Liver (tissue), 8 donors: ENCODE measurements at regions not wholly inside any gene's neighbourhood (a gene's known extent, or its start where the extent isn't known, plus 50 kb on each side); places are given as distances from the start of the nearest gene placed in this dataset.
"Not testable (repeated sequence)": the region's sequence is repeated elsewhere in the genome, so short reads cannot be mapped to it uniquely, and the experiment has no call there.

Experiments
- DNase-seq: peaks from one replicate; pipeline ENCODE4 v3.0.0-alpha.2; 2017; ENCODE audit warnings: low spot score
- H3K27ac ChIP-seq, 2 donors: one replicate each; pipeline ENCODE4 v1.7.0; 2013; ENCODE audit warnings: inconsistent platforms in 2 of 2, low read length in 2 of 2, control low read depth in 1 of 2, low read depth in 1 of 2, mild to moderate bottlenecking in 1 of 2
- H3K27me3 ChIP-seq, 4 donors: one replicate each; pipeline versions ENCODE4 v1.6.1 to v1.7.0; 2013; ENCODE audit warnings: low read length in 3 of 4, inconsistent platforms in 1 of 4, mild to moderate bottlenecking in 1 of 4, moderate library complexity in 1 of 4; ENCODE audit not compliant: control insufficient read depth in 4 of 4, insufficient read depth in 4 of 4
- H3K36me3 ChIP-seq, 4 donors: one replicate each; pipeline versions ENCODE4 v1.6.1 to v1.7.0; 2013; ENCODE audit warnings: low read length in 3 of 4, mild to moderate bottlenecking in 3 of 4, low read depth in 1 of 4, moderate library complexity in 1 of 4; ENCODE audit not compliant: control insufficient read depth in 4 of 4, insufficient read depth in 3 of 4
- H3K4me1 ChIP-seq, 4 donors: one replicate each; pipeline versions ENCODE4 v1.6.1 to v1.7.0; 2013; ENCODE audit warnings: low read length in 3 of 4, mild to moderate bottlenecking in 3 of 4, moderate library complexity in 1 of 4; ENCODE audit not compliant: control insufficient read depth in 4 of 4, insufficient read depth in 4 of 4
- H3K4me3 ChIP-seq, 3 donors: one replicate each; pipeline versions ENCODE4 v1.6.1 to v1.7.0; 2013; ENCODE audit warnings: low read length in 3 of 3, control low read depth in 1 of 3, low read depth in 1 of 3, mild to moderate bottlenecking in 1 of 3
- H3K9ac ChIP-seq, 2 donors: one replicate each; pipeline ENCODE4 v1.7.0; 2013; ENCODE audit warnings: low read length in 2 of 2, mild to moderate bottlenecking in 2 of 2, moderate library complexity in 2 of 2, control low read depth in 1 of 2, low read depth in 1 of 2
- H3K9me3 ChIP-seq, 4 donors: one replicate each; pipeline versions ENCODE4 v1.6.1 to v1.7.0; 2013; ENCODE audit warnings: low read length in 3 of 4; ENCODE audit not compliant: control insufficient read depth in 4 of 4
- ATF3 ChIP-seq: IDR thresholded peaks from 2 replicates; pipeline ENCODE4 v1.6.1; 2016; ENCODE audit warnings: antibody characterized with exemption
- EGR1 ChIP-seq, 2 donors: IDR thresholded peaks; 2 replicates each; pipeline ENCODE4 v1.6.1; 2016 to 2018; ENCODE audit warnings: antibody characterized with exemption in 2 of 2, low read depth in 2 of 2
- FOXA1 ChIP-seq: IDR thresholded peaks from 2 replicates; pipeline ENCODE4 v1.6.1; 2016; ENCODE audit warnings: antibody characterized with exemption
- FOXA2 ChIP-seq: IDR thresholded peaks from 2 replicates; pipeline ENCODE4 v1.6.1; 2016; ENCODE audit warnings: antibody characterized with exemption
- GABPA ChIP-seq, 2 donors: IDR thresholded peaks in 1 of 2; conservative IDR thresholded peaks in 1 of 2; 2 replicates each; pipeline ENCODE4 v1.6.1; 2016; ENCODE audit warnings: antibody characterized with exemption in 2 of 2, mild to moderate bottlenecking in 1 of 2, moderate library complexity in 1 of 2
- HNF4A ChIP-seq, 2 donors: conservative IDR thresholded peaks; 2 replicates each; pipeline ENCODE4 v1.6.1; 2016; ENCODE audit warnings: antibody characterized with exemption in 2 of 2, mild to moderate bottlenecking in 2 of 2
- HNF4G ChIP-seq: IDR thresholded peaks from 2 replicates; pipeline ENCODE4 v1.6.1; 2016; ENCODE audit warnings: antibody characterized with exemption
- MAX ChIP-seq: IDR thresholded peaks from 2 replicates; pipeline ENCODE4 v1.6.1; 2016; ENCODE audit warnings: antibody characterized with exemption
- NR2F2 ChIP-seq: IDR thresholded peaks from 2 replicates; pipeline ENCODE4 v1.6.1; 2016; ENCODE audit warnings: antibody characterized with exemption
- RAD21 ChIP-seq, 2 donors: IDR thresholded peaks; 2 replicates each; pipeline ENCODE4 v1.6.1; 2016; ENCODE audit warnings: antibody characterized with exemption in 2 of 2, mild to moderate bottlenecking in 2 of 2
- REST ChIP-seq: IDR thresholded peaks from 2 replicates; pipeline ENCODE4 v1.6.1; 2016; ENCODE audit warnings: antibody characterized with exemption, mild to moderate bottlenecking
- RXRA ChIP-seq, 2 donors: IDR thresholded peaks; 2 replicates each; pipeline ENCODE4 v1.6.1; 2017 to 2018; ENCODE audit warnings: antibody characterized with exemption in 2 of 2, mild to moderate bottlenecking in 1 of 2
- SP1 ChIP-seq: IDR thresholded peaks from 2 replicates; pipeline ENCODE4 v1.6.1; 2018; ENCODE audit warnings: antibody characterized with exemption, mild to moderate bottlenecking
- TAF1 ChIP-seq: conservative IDR thresholded peaks from 2 replicates; pipeline ENCODE4 v1.6.1; 2016; ENCODE audit warnings: antibody characterized with exemption, mild to moderate bottlenecking
- YY1 ChIP-seq: IDR thresholded peaks from 2 replicates; pipeline ENCODE4 v1.6.1; 2016; ENCODE audit warnings: antibody characterized with exemption, mild to moderate bottlenecking
- ZBTB33 ChIP-seq: IDR thresholded peaks from 2 replicates; pipeline ENCODE4 v1.6.1; 2016; ENCODE audit warnings: antibody characterized with exemption
- WGBS: extraction: QIAGEN DNeasy Blood & Tissue Kit; methylation state at CpG from one replicate; pipeline ENCODE4 v1.1.7; 2013; 5-methylcytosine and 5-hydroxymethylcytosine counted together
- TF ChIP-seq, protein P1 (sequence below): fragments of 150-350 bp; IDR thresholded peaks from 2 replicates; pipeline ENCODE4 v1.5.1; 2017; ENCODE audit warnings: improper control_type of control experiment, low read depth, low read length; ENCODE audit not compliant: missing input control
- donor health status: healthy.
- donor health status: healthy.
- donor health status: healthy.
- donor health status: healthy.
- donor health status: healthy.

DNA sequence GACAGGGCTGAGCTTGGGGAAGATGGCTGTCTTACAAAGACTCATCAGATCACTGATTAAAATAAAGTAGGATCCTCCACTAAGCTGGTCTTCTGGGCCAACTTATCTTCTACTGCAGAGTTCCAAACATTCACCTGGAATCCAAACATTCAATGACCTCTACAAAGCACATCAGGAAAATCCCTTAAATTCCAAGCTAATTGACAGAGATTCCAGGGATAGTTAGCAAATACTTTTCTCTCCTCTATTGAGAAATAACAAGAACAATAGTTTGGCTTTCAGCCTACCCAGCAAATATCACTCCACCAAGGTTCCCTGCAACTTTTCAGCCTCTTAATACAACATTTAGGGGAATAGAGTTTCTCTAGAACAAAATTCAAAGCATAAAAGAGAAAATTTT, 140.6 kb upstream of the LIFR start:
- H3K4me3 ChIP-seq = no peak overlapping the region
- H3K4me1 ChIP-seq = no peaks in the 10 kb centered on the region
- no peak for DNase-seq
- H3K27ac ChIP-seq = no peak overlapping the region
- TF ChIP-seq SP1 (no peak), HNF4G (no peak), TAF1 (no peak), ZBTB33 (no peak), FOXA1 (no peak), EGR1 (IDR thresholded peaks at IDR 0.05; ENCODE audit: low read depth in 2 of 2) (no peak), RAD21 (IDR thresholded peaks at IDR 0.05) (no peak)
- TF ChIP-seq, protein P1, sequence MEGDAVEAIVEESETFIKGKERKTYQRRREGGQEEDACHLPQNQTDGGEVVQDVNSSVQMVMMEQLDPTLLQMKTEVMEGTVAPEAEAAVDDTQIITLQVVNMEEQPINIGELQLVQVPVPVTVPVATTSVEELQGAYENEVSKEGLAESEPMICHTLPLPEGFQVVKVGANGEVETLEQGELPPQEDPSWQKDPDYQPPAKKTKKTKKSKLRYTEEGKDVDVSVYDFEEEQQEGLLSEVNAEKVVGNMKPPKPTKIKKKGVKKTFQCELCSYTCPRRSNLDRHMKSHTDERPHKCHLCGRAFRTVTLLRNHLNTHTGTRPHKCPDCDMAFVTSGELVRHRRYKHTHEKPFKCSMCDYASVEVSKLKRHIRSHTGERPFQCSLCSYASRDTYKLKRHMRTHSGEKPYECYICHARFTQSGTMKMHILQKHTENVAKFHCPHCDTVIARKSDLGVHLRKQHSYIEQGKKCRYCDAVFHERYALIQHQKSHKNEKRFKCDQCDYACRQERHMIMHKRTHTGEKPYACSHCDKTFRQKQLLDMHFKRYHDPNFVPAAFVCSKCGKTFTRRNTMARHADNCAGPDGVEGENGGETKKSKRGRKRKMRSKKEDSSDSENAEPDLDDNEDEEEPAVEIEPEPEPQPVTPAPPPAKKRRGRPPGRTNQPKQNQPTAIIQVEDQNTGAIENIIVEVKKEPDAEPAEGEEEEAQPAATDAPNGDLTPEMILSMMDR = no peak
- no peaks in the 10 kb centered on the region for H3K9me3 ChIP-seq
- no peaks in the 10 kb centered on the region for H3K36me3 ChIP-seq
- H3K9ac ChIP-seq = no peak overlapping the region
- peaks cover 0 to 7% (median 0%) of the 10 kb centered on the region in 4 donors for H3K27me3 ChIP-seq

- not testable (repeated sequence) for H3K27me3 ChIP-seq, H3K4me1 ChIP-seq, H3K9me3 ChIP-seq, H3K27ac ChIP-seq, H3K36me3 ChIP-seq, DNase-seq, H3K9ac ChIP-seq, H3K4me3 ChIP-seq
- WGBS = 90% methylated on average over 4 of the region's 4 CpGs
Observed at GRCh38 chr5:38705529-38705928, 140.3 kb upstream of the OSMR start.

DNA sequence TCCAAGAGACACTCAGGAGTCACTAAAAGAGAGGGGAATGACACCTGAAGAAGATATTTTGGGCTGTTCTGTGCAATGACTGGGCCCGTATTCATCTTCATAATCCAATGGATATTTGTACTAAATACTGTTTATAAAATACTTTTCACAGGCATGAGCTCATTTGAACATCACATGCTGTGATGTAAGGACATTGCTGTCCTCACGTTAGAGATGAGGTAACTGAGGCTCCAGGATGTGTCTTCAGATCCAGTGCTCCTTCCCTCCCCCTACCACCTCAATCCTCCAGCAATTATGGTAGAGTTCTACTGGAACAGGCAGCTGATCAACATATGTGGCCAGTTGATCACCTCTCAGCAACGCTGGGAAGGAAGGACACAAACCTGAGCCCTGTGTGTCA, 139.4 kb upstream of the OSMR start:
- 80% methylated on average over 3 of the region's 3 CpGs for WGBS
- Histone ChIP-seq H3K27ac (no peak overlapping the region), H3K4me3 (no peak overlapping the region), H3K9ac (no peak overlapping the region), H3K9me3 (no peaks in the 10 kb centered on the region), H3K4me1 (peaks cover 0 to 2% (median 0%) of the 10 kb centered on the region in 4 donors), H3K36me3 (no peaks in the 10 kb centered on the region), H3K27me3 (peaks cover 0 to 4% (median 0%) of the 10 kb centered on the region in 4 donors)
- no peak for DNase-seq
- no peak for TF ChIP-seq FOXA2
- no peak for TF ChIP-seq ATF3
- TF ChIP-seq, protein P1 = no peak
- TF ChIP-seq YY1 = no peak
- no peak for TF ChIP-seq TAF1
- no peak for TF ChIP-seq NR2F2
- no peak for TF ChIP-seq HNF4A (conservative IDR thresholded peaks at IDR 0.05)
- no peak for TF ChIP-seq FOXA1
- TF ChIP-seq RXRA (IDR thresholded peaks at IDR 0.05) = no peak
- TF ChIP-seq RAD21 (IDR thresholded peaks at IDR 0.05) = no peak
- TF ChIP-seq MAX = no peak
- no peak for TF ChIP-seq EGR1 (IDR thresholded peaks at IDR 0.05; ENCODE audit: low read depth in 2 of 2)
- TF ChIP-seq REST = no peak
- no peak for TF ChIP-seq HNF4G
- TF ChIP-seq SP1 = no peak
- no peak for TF ChIP-seq GABPA (IDR thresholded peaks at IDR 0.05 in 1 of 2, conservative IDR thresholded peaks at IDR 0.05 in 1 of 2)
